HepG2 (cell line): ENCODE measurements at regions not wholly inside any gene's neighbourhood (a gene's known extent, or its start where the extent isn't known, plus 50 kb on each side); places are given as distances from the start of the nearest gene placed in this dataset.

Source experiments
- CCAR2 ChIP-seq: fragments of 200-400 bp; formaldehyde crosslinking; optimal IDR thresholded peaks from 2 replicates; pipeline ENCODE3; 2018; ENCODE audit warnings: low read depth, mild to moderate bottlenecking, low read length, moderate library complexity
- CREB1 ChIP-seq, 2 experiments: fragments of 450-650 bp in 1 of 2; IDR thresholded peaks; 2 replicates each; pipeline ENCODE4 v1.6.1; 2016 to 2017; ENCODE audit warnings: control low read depth in 1 of 2, mild to moderate bottlenecking in 1 of 2, missing compliant biosample characterization in 1 of 2, missing genetic modification characterization in 1 of 2
- FOXC1 ChIP-seq: sonication (generic); formaldehyde crosslinking; IDR thresholded peaks from 2 replicates; pipeline ENCODE4 v1.8.0; 2022; ENCODE audit warnings: mild to moderate bottlenecking, missing genetic modification reagents, borderline replicate concordance
- PHF20 ChIP-seq: sonication (generic); formaldehyde crosslinking; IDR thresholded peaks from 2 replicates; pipeline ENCODE4 v1.5.0; 2020; ENCODE audit warnings: mild to moderate bottlenecking, missing genetic modification reagents
- RAD21 ChIP-seq: fragments of 450-650 bp; formaldehyde crosslinking; IDR thresholded peaks from 2 replicates; pipeline ENCODE4 v1.5.0; 2020; ENCODE audit warnings: mild to moderate bottlenecking
- YEATS2 ChIP-seq: sonication (generic); formaldehyde crosslinking; IDR thresholded peaks from 2 replicates; pipeline ENCODE4 v1.4.0; 2020; ENCODE audit warnings: missing genetic modification reagents, borderline replicate concordance
- ZMAT5 ChIP-seq: sonication (generic); formaldehyde crosslinking; IDR thresholded peaks from 2 replicates; pipeline ENCODE4 v1.5.0; 2020; ENCODE audit warnings: mild to moderate bottlenecking, low read depth, missing genetic modification reagents, borderline replicate concordance
- ZNF253 ChIP-seq: sonication (generic); formaldehyde crosslinking; IDR thresholded peaks from 2 replicates; pipeline ENCODE4 v1.8.0; 2022; ENCODE audit warnings: mild to moderate bottlenecking, missing genetic modification reagents, borderline replicate concordance
- TF ChIP-seq, protein P1 (sequence below): sonication (generic); formaldehyde crosslinking; IDR thresholded peaks from 2 replicates; pipeline ENCODE4 v1.4.0; 2020; ENCODE audit warnings: missing genetic modification reagents, borderline replicate concordance
- TF ChIP-seq, protein P2 (sequence below): fragments of 450-650 bp; IDR thresholded peaks from 2 replicates; pipeline ENCODE4 v1.6.1; 2017; ENCODE audit warnings: mild to moderate bottlenecking

DNA sequence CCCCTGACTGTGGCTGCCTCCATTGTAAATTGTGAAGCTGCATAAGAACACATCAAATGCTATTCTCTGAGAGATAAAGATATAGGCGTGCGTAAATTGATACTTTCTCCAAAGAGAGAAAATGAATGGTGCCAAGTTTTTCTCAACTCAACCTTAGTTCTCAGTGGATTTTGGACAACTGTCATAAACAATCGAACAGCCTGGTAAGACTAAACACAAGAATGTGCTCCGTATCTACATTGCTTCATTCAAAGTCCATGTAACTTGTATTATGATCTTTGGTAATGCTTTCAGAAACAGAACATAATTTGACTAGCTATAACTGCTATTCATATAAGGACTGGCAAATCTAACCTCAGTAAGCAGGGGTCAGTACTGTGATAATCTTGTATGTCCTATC lies 429.1 kb downstream of the SEMA3D start (continued):
- TF ChIP-seq, protein P1, sequence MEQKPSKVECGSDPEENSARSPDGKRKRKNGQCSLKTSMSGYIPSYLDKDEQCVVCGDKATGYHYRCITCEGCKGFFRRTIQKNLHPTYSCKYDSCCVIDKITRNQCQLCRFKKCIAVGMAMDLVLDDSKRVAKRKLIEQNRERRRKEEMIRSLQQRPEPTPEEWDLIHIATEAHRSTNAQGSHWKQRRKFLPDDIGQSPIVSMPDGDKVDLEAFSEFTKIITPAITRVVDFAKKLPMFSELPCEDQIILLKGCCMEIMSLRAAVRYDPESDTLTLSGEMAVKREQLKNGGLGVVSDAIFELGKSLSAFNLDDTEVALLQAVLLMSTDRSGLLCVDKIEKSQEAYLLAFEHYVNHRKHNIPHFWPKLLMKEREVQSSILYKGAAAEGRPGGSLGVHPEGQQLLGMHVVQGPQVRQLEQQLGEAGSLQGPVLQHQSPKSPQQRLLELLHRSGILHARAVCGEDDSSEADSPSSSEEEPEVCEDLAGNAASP (CRISPR knock-in tag) = no peak
- TF ChIP-seq FOXC1 (CRISPR knock-in tag) (no peak), RAD21 (CRISPR knock-in tag) (no peak), ZMAT5 (CRISPR knock-in tag) (no peak), YEATS2 (no peak), ZNF253 (CRISPR knock-in tag) (no peak), CCAR2 (no peak), CREB1 (IDR thresholded peaks at IDR 0.05) (no peak), CREB1 (CRISPR knock-in tag; IDR thresholded peaks at IDR 0.05) (no peak), PHF20 (no peak)
- TF ChIP-seq, protein P2, sequence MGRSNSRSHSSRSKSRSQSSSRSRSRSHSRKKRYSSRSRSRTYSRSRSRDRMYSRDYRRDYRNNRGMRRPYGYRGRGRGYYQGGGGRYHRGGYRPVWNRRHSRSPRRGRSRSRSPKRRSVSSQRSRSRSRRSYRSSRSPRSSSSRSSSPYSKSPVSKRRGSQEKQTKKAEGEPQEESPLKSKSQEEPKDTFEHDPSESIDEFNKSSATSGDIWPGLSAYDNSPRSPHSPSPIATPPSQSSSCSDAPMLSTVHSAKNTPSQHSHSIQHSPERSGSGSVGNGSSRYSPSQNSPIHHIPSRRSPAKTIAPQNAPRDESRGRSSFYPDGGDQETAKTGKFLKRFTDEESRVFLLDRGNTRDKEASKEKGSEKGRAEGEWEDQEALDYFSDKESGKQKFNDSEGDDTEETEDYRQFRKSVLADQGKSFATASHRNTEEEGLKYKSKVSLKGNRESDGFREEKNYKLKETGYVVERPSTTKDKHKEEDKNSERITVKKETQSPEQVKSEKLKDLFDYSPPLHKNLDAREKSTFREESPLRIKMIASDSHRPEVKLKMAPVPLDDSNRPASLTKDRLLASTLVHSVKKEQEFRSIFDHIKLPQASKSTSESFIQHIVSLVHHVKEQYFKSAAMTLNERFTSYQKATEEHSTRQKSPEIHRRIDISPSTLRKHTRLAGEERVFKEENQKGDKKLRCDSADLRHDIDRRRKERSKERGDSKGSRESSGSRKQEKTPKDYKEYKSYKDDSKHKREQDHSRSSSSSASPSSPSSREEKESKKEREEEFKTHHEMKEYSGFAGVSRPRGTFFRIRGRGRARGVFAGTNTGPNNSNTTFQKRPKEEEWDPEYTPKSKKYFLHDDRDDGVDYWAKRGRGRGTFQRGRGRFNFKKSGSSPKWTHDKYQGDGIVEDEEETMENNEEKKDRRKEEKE = no peak
